ENCODE measurements at regions not wholly inside any gene's neighbourhood (a gene's known extent, or its start where the extent isn't known, plus 50 kb on each side); places are given as distances from the start of the nearest gene placed in this dataset.

DNA sequence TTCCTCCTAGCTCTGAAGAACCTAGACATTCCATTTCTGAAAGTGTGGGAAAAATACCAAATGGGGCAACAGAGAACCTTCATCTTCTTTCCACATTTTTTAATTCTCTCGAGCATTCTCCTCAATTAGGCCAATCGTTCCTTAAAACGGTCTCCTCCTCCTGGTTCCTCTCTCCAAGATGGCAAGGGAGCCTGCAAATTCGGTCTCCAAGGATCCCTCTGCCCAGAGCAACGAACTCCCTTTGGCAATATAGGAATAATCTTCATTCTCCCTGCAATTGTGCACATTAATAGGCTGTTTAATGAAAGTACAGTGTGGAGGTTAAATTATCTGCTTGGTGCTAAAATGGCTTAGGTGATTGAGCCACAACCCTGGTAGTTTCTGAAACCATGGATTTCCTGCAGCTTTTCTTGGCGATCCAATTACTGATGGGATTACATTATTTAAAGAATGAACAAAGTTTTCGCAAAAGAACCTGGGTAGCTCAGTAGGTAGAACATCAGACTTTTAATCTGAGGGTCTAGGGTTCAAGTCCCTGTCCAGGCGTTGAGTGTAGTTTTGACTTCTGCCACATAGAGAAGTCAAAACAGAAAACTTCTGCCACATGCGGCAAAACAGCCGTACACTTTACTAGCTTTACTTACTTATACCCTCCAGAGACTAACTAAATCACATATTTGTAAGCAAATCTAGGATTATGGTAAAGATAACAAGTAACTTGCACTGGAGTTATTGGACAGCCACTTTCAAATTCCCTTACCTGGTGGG, 102.9 kb upstream of the ZNF184 start:
- TF ChIP-seq, protein P1, sequence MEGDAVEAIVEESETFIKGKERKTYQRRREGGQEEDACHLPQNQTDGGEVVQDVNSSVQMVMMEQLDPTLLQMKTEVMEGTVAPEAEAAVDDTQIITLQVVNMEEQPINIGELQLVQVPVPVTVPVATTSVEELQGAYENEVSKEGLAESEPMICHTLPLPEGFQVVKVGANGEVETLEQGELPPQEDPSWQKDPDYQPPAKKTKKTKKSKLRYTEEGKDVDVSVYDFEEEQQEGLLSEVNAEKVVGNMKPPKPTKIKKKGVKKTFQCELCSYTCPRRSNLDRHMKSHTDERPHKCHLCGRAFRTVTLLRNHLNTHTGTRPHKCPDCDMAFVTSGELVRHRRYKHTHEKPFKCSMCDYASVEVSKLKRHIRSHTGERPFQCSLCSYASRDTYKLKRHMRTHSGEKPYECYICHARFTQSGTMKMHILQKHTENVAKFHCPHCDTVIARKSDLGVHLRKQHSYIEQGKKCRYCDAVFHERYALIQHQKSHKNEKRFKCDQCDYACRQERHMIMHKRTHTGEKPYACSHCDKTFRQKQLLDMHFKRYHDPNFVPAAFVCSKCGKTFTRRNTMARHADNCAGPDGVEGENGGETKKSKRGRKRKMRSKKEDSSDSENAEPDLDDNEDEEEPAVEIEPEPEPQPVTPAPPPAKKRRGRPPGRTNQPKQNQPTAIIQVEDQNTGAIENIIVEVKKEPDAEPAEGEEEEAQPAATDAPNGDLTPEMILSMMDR (IDR thresholded peaks at IDR 0.05; ENCODE audit: control extremely low read depth, extremely low read depth, low read depth, missing control alignments) = no peak
- ChIA-PET POLR2A (interaction anchor here (0.6 kb wide), 1 partner anchor 956 kb away, joined by 8 read pairs; no protein-coding TSS in a partner anchor), CTCF (interaction anchor here (1.1 to 2.0 kb wide), 4 partner anchors 10 to 17 kb away, joined by 3 to 5 read pairs (median 3); no protein-coding TSS in a partner anchor)
- DNase-seq (ENCODE audit: extremely low spot score) = no peak

DNA sequence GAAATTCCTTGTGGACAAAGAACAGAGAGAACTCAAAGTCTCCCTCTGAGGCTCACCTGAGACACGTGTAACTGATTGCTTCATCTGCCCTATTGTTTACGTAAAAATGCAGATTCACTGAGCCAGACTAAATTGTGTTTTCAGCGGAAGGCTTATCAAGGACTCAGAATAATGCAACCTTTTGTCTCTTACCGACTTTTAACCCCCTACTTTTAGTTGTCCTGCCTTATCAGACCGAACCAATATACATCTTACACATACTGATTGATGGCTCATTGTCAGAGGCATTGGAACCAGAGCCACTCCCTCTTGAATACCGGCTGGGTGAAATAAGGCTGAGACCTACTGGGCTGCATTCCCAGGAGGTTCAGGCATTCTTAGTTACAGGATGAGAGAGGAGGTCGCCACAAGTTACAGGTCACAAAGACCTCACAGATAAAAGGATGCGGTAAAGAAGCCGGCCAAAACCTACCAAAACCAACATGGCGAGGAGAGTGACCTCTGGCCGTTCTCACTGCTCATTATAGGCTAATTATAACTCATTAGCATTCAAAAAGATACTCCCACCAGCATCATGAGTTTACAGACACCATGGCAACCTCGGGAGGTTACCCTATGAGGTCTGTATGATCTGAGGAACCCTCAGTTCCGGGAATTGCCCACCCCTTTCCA, 95.5 kb upstream of the ZNF184 start:
- no peak for DNase-seq (ENCODE audit: extremely low spot score)
- TF ChIP-seq, protein P1 (IDR thresholded peaks at IDR 0.05; ENCODE audit: control extremely low read depth, extremely low read depth, low read depth, missing control alignments) = no peak
- ChIA-PET CTCF (interaction anchor here (1.5 kb wide), 1 partner anchor 25 kb away, joined by 3 read pairs; no protein-coding TSS in a partner anchor), POLR2A (no interaction called here)

DNA sequence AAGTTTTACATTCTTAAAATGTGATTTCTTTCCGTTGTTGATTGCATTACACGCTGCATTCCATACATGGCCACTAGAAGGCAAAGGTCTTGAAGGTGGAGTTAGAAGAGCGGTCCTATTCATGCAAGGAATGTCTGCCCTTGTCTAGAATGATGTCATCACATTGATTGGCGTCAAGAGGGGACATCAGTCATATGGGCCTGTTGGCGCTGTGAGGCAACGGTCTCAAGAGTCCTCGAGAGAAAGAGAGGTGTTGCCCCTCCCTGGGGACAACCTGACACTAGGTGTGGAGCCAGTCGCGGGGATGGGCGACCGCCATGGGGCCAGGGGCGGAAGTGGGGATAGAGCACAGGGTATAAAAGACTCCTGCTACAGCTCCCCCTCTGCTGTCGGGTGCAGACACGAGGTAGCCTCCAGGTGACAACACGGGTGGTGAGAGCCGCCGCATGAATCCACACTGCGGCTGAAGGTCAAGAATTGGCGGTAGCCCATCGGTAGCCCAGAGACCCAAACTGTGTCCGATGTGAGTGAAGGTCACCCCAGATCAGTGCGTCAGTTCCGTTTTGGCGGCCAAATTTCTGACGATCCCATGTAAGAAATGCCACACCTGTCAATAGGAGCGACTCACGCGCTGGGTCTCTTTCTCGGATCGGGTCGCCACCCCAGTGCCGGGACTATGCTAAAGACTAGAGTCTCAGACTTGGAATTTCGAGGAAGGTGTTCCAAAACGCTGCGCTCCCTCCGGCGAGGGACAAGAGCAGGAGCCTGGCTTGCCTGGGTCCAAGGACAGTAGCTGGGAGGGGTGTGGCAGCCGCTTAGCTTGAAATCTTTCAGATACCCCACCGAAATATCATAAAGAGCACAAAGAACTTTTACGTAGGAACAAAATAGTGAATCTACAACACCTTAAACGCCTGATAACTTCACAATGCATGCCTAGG, 93.2 kb upstream of the ZNF184 start:
- TF ChIP-seq, protein P1 (IDR thresholded peaks at IDR 0.05; ENCODE audit: control extremely low read depth, extremely low read depth, low read depth, missing control alignments) = peak; percentile 1
- ChIA-PET CTCF (interaction anchor here (1.3 kb wide), 1 partner anchor 47 kb away, joined by 3 read pairs; no protein-coding TSS in a partner anchor), POLR2A (no interaction called here)
- DNase-seq (ENCODE audit: extremely low spot score) = no peak

DNA sequence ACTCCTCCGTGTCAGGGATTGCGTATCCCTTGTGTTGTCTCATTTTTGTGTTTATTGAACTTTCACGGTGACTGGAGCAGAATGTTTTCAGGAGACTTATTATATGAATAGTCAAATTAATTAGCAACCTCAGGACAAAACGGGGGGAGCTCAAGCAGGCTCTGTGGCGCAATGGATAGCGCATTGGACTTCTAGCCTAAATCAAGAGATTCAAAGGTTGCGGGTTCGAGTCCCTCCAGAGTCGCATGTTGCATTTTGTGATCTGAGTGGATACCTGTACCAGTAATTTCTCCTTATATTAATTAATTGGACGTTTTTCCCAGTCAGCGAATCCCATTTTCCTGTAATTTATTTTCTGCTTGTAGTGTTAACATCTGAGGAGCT, 89.1 kb upstream of the ZNF184 start:
- ChIA-PET POLR2A (no interaction called here), CTCF (interaction anchor here (1.0 kb wide), 1 partner anchor 13 kb away, joined by 3 read pairs; no protein-coding TSS in a partner anchor)
- no peak for DNase-seq (ENCODE audit: extremely low spot score)
- TF ChIP-seq, protein P1 (IDR thresholded peaks at IDR 0.05; ENCODE audit: control extremely low read depth, extremely low read depth, low read depth, missing control alignments) = no peak

DNA sequence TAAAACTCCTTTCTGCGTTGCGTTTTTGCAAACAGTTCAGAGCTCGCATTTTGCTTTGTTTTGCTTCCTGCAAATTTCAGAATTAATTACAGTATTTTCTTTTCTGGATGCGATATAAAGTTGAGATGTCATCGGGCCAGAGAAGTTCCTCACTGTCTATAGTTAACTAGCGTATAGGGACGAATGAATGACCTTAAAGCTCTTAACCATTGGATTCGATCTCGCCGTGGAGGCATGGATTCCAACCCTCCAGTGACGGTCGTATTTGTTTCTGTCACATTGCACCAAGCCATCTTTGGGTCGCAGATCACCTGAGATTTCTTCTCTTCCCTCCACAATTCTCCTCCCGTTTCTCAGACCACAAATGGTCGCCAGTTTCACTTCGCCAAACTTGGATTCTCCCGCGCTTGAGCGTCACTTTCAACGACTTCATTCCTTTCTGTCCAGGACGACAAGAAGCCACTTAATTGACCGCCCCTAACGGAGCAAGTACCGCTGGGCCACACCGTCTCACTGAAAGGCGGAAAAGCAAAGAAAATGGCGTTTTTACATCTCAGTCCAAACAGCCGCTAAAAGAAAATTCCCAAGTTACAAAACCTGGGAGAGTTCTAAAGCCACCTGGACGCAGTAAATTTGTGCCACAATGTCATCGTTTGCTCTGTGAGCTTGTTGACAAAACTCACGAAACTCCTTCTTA, 85.3 kb upstream of the ZNF184 start:
- CTCF ChIA-PET = interaction anchor here (1.3 to 1.6 kb wide), 2 partner anchors 17 to 46 kb away, joined by 3 to 4 read pairs; no protein-coding TSS in a partner anchor
- TF ChIP-seq, protein P1 (IDR thresholded peaks at IDR 0.05; ENCODE audit: control extremely low read depth, extremely low read depth, low read depth, missing control alignments) = no peak
- POLR2A ChIA-PET = no interaction called here

More for the DNA sequence above, 85.3 kb upstream of the ZNF184 start:
- DNase-seq (ENCODE audit: extremely low spot score) = no peak
